H1 (cell line): ENCODE measurements at regions not wholly inside any gene's neighbourhood (a gene's known extent, or its start where the extent isn't known, plus 50 kb on each side); places are given as distances from the start of the nearest gene placed in this dataset.

Experiments used
- EGR1 ChIP-seq: IDR thresholded peaks from 2 replicates; pipeline ENCODE4 v1.6.1; 2011; ENCODE audit warnings: low read depth, low read length, borderline replicate concordance
- SP1 ChIP-seq: IDR thresholded peaks from 2 replicates; pipeline ENCODE4 v1.6.1; 2011; ENCODE audit warnings: low read depth, low read length

DNA sequence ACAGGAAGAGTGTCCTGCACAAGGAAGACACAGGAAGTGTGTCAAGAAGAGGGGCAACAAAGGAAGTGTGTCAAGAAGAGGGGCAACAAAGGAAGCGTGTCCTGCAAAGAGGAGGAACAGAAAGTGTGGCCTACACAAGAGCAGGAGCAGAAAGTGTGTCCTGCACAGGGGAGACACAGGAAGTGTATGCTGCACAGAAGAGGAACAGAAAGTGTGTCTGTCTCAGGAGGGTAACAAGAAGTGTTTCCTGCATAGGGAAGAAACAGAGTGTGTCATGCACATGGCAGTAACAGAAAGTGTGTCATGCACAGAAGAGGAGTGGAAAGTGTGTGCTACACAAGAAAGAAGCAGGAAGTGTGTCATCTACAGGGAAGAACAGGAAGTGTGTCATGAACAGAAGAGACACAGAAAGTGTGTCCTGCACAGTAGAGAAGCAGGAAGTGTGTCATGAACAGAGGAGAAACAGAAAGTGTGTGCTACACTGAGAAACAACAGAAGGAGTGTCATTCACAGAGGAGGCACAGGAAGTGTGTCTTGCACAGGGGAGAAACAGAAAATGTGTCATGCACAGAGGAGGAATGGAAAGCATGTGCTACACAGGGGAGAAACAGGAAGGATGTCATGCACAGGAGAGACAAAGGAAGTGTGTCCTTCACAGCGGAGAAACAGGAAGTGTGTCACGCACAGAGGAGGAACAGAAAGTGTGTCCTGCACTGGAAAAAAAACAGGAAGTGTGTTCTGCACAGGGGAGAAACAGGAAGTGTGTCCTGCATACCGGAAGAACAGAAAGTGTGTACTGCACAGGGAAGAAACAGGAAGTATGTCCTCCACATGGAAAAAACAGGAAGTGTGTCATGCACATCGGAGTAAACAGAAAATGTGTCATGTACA is 526.4 kb upstream of the PRKX start:
- TF ChIP-seq SP1 (no peak), EGR1 (no peak)
